Ectodermal cell (in vitro differentiated cells): ENCODE measurements at regions not wholly inside any gene's neighbourhood (a gene's known extent, or its start where the extent isn't known, plus 50 kb on each side); places are given as distances from the start of the nearest gene placed in this dataset.

Experiments
- H3K27ac ChIP-seq: 2 replicates; pipeline ENCODE4 v1.7.0; 2013; ENCODE audit warnings: mild to moderate bottlenecking, low read depth, low read length; ENCODE audit not compliant: insufficient read depth, poor library complexity, severe bottlenecking
- H3K27me3 ChIP-seq: 2 replicates; pipeline ENCODE4 v1.7.0; 2013; ENCODE audit warnings: mild to moderate bottlenecking, low read length; ENCODE audit not compliant: insufficient read depth, control insufficient read depth, poor library complexity, severe bottlenecking
- H3K36me3 ChIP-seq: one replicate; pipeline ENCODE4 v1.7.0; 2013; ENCODE audit warnings: low read length; ENCODE audit not compliant: control insufficient read depth, insufficient read depth
- H3K4me1 ChIP-seq: one replicate; pipeline ENCODE4 v1.7.0; 2013; ENCODE audit warnings: low read length; ENCODE audit not compliant: control insufficient read depth, insufficient read depth
- H3K4me3 ChIP-seq: 2 replicates; pipeline ENCODE4 v1.7.0; 2013; ENCODE audit warnings: low read depth, low read length, control low read depth; ENCODE audit not compliant: insufficient read depth
- H3K9me3 ChIP-seq: 2 replicates; pipeline ENCODE4 v1.7.0; 2013; ENCODE audit warnings: mild to moderate bottlenecking, low read length, moderate library complexity; ENCODE audit not compliant: control insufficient read depth
- WGBS, 2 experiments: methylation state at CpG; one replicate each; pipeline ENCODE4 v1.1.7; 2013; ENCODE audit warnings: missing lambda C conversion rate in 2 of 2; 5-methylcytosine and 5-hydroxymethylcytosine counted together

DNA sequence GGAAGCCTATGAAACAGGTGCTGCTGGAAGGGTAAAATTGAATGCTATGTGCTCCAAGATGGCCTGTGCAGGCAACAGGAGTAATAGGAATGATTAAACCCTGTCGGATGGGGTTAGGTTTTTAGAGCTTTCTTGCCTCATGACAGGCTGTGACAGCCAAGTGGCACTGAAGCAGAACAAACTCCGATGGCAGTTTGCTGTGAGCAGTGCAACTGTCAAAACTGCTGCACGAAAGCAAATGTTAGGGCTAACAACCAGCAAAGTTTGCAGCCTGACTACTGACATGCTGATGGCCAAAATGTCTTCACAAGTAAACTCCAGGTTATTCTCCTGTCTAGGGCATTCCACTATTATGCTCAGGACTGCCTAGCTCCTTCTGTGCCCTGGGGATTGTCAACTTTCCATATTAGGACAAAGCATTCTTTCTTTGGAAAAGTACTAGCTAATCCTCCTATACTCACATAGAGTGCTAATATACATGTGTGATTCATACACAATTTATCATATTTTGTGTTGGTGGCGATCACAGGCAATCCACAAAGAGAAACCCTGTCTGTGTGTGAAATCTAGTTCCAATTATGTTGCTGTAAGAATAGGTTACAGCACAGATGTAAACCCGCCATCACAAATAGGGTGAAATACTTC is 486.6 kb upstream of the TENM3 start:
- no peak overlapping the region for H3K4me3 ChIP-seq
- H3K27ac ChIP-seq = no peak overlapping the region
- WGBS, 2 experiments = 83 to 85% methylated on average over 4 to 5 of the region's 5 CpGs
- peaks cover 22% of the 10 kb centered on the region for H3K4me1 ChIP-seq
- no peaks in the 10 kb centered on the region for H3K36me3 ChIP-seq
- no peaks in the 10 kb centered on the region for H3K27me3 ChIP-seq
- no peaks in the 10 kb centered on the region for H3K9me3 ChIP-seq

- no peak overlapping the region for H3K27ac ChIP-seq
- H3K9me3 ChIP-seq = no peaks in the 10 kb centered on the region
- H3K4me3 ChIP-seq = no peak overlapping the region
- H3K4me1 ChIP-seq = peaks cover 22% of the 10 kb centered on the region
- WGBS, 2 experiments = 83 to 86% methylated on average over 3 of the region's 3 CpGs
- H3K27me3 ChIP-seq = no peaks in the 10 kb centered on the region
- no peaks in the 10 kb centered on the region for H3K36me3 ChIP-seq
Measured at GRCh38 chr4:181757098-181757497, 486.1 kb upstream of the TENM3 start.

DNA sequence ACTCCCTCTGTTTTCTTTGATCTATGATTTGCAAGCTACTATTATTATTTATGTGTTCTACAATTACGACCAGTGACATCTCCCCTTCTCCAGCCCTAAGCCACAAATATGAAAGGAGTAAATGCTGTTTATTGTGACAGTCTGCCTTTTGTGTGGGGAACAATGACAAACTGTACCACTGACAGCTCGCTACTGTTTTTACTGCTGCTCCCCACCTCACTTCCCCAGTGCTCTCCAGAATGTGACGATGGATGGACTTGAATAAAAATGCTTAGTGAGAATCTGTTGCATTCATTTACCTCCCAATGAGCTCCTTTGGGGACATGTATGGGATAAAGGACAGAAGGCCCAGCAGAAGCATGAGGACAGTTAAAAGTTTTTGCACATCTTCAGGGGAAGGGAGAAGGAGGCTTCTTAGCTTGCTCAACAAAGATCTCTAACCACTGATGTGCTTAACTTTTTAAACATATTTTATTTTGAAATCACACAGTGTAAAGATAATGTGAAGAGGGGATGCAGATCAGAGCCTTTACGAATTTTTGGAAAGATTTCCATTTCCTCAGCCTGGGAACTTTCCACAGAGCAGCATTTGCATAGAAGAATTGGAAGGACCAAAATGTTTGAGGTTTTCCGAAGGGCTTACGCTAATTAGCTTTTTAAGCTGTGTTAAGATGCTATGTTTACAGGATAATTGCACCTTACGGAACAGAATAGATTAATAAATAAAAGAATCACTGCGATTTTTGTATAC is 485.1 kb upstream of the TENM3 start:
- H3K4me1 ChIP-seq = peaks cover 22% of the 10 kb centered on the region
- no peak overlapping the region for H3K27ac ChIP-seq
- no peaks in the 10 kb centered on the region for H3K27me3 ChIP-seq
- 60 to 65% methylated on average over 7 to 8 of the region's 8 CpGs for WGBS, 2 experiments
- H3K36me3 ChIP-seq = no peaks in the 10 kb centered on the region
- no peaks in the 10 kb centered on the region for H3K9me3 ChIP-seq
- H3K4me3 ChIP-seq = no peak overlapping the region

- Histone ChIP-seq H3K4me1 (peaks cover 22% of the 10 kb centered on the region), H3K27ac (no peak overlapping the region), H3K4me3 (no peak overlapping the region), H3K9me3 (no peaks in the 10 kb centered on the region), H3K36me3 (no peaks in the 10 kb centered on the region), H3K27me3 (no peaks in the 10 kb centered on the region)
Measured at GRCh38 chr4:181760560-181760959, 482.6 kb upstream of the TENM3 start.

GRCh38 chr4:181761156-181761555 is 482.0 kb upstream of the TENM3 start:
- Histone ChIP-seq H3K36me3 (no peaks in the 10 kb centered on the region), H3K27me3 (no peaks in the 10 kb centered on the region), H3K4me1 (peaks cover 22% of the 10 kb centered on the region), H3K9me3 (no peaks in the 10 kb centered on the region), H3K27ac (no peak overlapping the region), H3K4me3 (no peak overlapping the region)
- 94 to 96% methylated on average over 7 of the region's 7 CpGs for WGBS, 2 experiments

- H3K4me3 ChIP-seq = no peak overlapping the region
- no peak overlapping the region for H3K27ac ChIP-seq
- H3K36me3 ChIP-seq = no peaks in the 10 kb centered on the region
- no peaks in the 10 kb centered on the region for H3K27me3 ChIP-seq
- no peaks in the 10 kb centered on the region for H3K9me3 ChIP-seq
- H3K4me1 ChIP-seq = no peaks in the 10 kb centered on the region
- WGBS, 2 experiments = 93 to 95% methylated on average over 9 of the region's 9 CpGs
Measured at GRCh38 chr4:181766061-181766548, 477.1 kb upstream of the TENM3 start.

GRCh38 chr4:181770971-181771370 is 472.2 kb upstream of the TENM3 start:
- Histone ChIP-seq H3K4me3 (no peak overlapping the region), H3K9me3 (no peaks in the 10 kb centered on the region), H3K36me3 (no peaks in the 10 kb centered on the region), H3K4me1 (no peaks in the 10 kb centered on the region), H3K27ac (no peak overlapping the region), H3K27me3 (no peaks in the 10 kb centered on the region)
- 93 to 100% methylated on average over 1 of the region's 1 CpG for WGBS, 2 experiments

DNA sequence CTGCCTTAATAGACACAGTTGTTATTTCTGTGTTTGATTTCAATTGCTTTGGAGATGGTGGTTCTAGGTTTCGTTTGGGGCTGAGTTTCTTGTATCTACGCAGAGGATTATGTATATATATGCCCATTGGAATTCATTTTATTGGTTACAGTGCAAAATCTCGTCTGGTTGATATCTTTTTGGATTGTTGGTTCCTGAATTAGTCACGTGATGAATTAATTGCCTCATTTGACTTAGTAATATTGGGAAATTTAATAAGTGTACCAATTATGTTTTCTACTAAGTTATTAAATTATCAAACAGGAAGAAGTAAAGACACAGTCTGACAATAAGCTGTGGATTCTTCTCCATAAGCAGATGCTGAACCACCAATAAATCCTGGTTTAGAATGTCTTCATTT is 467.9 kb upstream of the TENM3 start:
- WGBS, 2 experiments = 92 to 95% methylated on average over 3 to 4 of the region's 4 CpGs
- no peaks in the 10 kb centered on the region for H3K36me3 ChIP-seq

DNA sequence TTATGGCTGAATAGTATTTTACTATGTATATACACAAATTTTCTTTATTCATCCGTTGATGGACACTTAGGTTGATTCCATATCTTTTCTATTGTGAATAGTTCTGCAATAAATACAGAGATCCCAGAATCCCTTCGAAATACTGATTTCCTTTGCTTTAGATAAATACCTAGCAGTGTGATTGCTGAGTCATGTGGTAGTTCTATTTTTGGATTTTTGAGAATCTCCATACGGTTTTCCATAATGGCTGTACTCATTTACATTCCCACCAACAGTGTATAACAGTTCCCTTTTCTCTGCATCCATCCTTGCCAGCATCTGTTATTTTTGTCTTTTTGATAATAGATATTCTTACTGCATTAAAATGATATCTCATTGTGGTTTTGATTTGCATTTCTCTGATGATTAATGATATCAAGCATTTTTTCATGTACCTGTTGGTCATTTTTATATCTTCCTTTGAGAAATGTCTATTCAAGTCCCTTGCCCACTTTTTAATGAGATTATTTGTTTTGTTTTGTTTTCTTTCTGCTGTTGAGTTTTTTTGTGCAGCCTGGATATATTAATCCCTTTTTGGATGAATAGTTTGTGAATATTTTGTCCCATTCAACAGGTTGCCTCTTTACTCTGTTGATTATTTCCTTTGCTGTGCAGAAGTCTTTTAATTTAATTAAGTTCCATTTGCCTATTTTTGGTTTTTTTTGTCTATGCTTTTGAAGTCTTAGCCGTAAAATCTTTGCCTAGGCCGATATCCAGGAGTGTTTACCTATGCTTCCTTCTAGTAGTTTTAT is 466.7 kb upstream of the TENM3 start:
- H3K4me1 ChIP-seq = no peaks in the 10 kb centered on the region
- H3K27ac ChIP-seq = no peak overlapping the region
- H3K27me3 ChIP-seq = no peaks in the 10 kb centered on the region
- no peaks in the 10 kb centered on the region for H3K9me3 ChIP-seq
- no peak overlapping the region for H3K4me3 ChIP-seq
- no peaks in the 10 kb centered on the region for H3K36me3 ChIP-seq
- WGBS, 2 experiments = 90 to 100% methylated on average over 3 of the region's 5 CpGs

More for the DNA sequence above, 467.9 kb upstream of the TENM3 start:
- no peak overlapping the region for H3K27ac ChIP-seq
- no peaks in the 10 kb centered on the region for H3K9me3 ChIP-seq
- no peaks in the 10 kb centered on the region for H3K4me1 ChIP-seq
- H3K27me3 ChIP-seq = no peaks in the 10 kb centered on the region
- H3K4me3 ChIP-seq = no peak overlapping the region

DNA sequence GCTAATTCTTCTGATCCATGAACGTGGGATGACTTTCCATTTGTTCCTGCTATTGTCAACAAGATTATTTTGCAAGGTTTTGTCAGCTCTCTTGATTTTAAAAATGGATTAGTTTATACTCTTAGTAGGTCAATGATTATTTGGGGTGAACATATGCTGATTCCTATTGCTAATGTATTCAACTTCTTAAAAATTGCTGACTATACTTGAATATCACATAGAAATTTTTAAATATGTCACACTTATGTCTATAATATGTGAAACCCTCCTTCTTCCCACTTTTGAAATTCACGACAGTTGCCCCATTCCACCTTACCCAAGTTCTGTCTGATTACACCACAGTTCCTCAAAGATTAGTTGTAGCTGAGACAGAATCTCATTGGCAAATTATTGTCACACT is 465.7 kb upstream of the TENM3 start:
- H3K9me3 ChIP-seq = no peaks in the 10 kb centered on the region
- 91 to 94% methylated on average over 2 of the region's 2 CpGs for WGBS, 2 experiments
- no peak overlapping the region for H3K27ac ChIP-seq
- H3K4me1 ChIP-seq = no peaks in the 10 kb centered on the region
- no peaks in the 10 kb centered on the region for H3K36me3 ChIP-seq
- no peaks in the 10 kb centered on the region for H3K27me3 ChIP-seq
- no peak overlapping the region for H3K4me3 ChIP-seq
